Parathyroid adenoma (tissue), 2 donors: ENCODE measurements at regions not wholly inside any gene's neighbourhood (a gene's known extent, or its start where the extent isn't known, plus 50 kb on each side); places are given as distances from the start of the nearest gene placed in this dataset.
A peak's percentile ranks its signal among the peaks of the same experiment; 100 is the strongest.
"Not testable (repeated sequence)": the region's sequence is repeated elsewhere in the genome, so short reads cannot be mapped to it uniquely, and the experiment has no call there.

ENCODE experiments used
- H2AFZ ChIP-seq: fragments of 300-600 bp; sonication (generic); one replicate; pipeline ENCODE4 v1.7.0; 2017; ENCODE audit warnings: antibody characterized with exemption, mild to moderate bottlenecking
- H3K27ac ChIP-seq: fragments of 300-600 bp; sonication (generic); one replicate; pipeline ENCODE4 v1.7.0; 2017
- H3K27me3 ChIP-seq: fragments of 300-600 bp; sonication (generic); one replicate; pipeline ENCODE4 v1.7.0; 2017; ENCODE audit warnings: low read length; ENCODE audit not compliant: control insufficient read depth, insufficient read depth
- H3K36me3 ChIP-seq: fragments of 300-600 bp; sonication (generic); one replicate; pipeline ENCODE4 v1.7.0; 2017; ENCODE audit warnings: low read length; ENCODE audit not compliant: control insufficient read depth, insufficient read depth
- H3K4me1 ChIP-seq: fragments of 300-600 bp; sonication (generic); one replicate; pipeline ENCODE4 v1.7.0; 2017; ENCODE audit warnings: control low read depth
- H3K4me2 ChIP-seq: fragments of 300-600 bp; sonication (generic); one replicate; pipeline ENCODE4 v1.7.0; 2017; ENCODE audit warnings: low read length
- H3K4me3 ChIP-seq: fragments of 300-600 bp; sonication (generic); one replicate; pipeline ENCODE4 v1.7.0; 2017; ENCODE audit warnings: low read depth, low read length
- H3K79me2 ChIP-seq: fragments of 300-600 bp; sonication (generic); one replicate; pipeline ENCODE4 v1.7.0; 2017; ENCODE audit warnings: control low read depth
- H3K9ac ChIP-seq: fragments of 300-600 bp; sonication (generic); one replicate; pipeline ENCODE4 v1.7.0; 2017; ENCODE audit warnings: mild to moderate bottlenecking
- H3K9me3 ChIP-seq: fragments of 300-600 bp; sonication (generic); one replicate; pipeline ENCODE4 v1.7.0; 2017; ENCODE audit warnings: low read length; ENCODE audit not compliant: control insufficient read depth
- CTCF ChIP-seq: fragments of 300-600 bp; sonication (generic); IDR thresholded peaks from one replicate; pipeline ENCODE4 v1.7.0; 2017; ENCODE audit warnings: antibody characterized with exemption, mild to moderate bottlenecking
- donor health status: primary hyperparathyroidism.

DNA sequence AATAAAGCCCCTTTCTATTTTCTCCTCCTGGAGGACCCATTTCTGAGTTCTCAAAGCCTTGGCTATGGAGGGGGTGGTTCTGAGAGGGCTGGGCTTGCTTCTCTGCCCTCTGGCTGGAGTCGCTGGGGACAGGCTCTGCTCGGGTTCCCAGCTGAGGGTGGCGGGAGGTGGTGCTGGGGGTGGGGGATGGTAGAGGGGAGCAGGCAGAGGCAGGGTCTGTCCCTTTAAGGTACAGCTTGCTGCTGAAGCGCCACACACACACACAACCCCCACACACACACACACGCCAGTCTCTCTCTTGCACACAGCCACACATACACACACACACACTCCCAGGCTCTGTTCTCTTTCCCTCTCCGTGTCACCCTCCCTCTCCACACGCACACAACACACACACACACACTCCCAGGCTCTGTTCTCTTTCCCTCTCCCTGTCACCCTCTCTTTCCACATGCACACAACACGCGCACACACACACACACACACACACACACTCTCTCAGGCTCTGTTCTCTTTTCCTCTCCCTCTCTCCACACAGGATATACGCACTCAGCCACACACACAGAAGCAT is 69.8 kb upstream of the SSBP3 start:
- Histone ChIP-seq H3K9ac (no peak overlapping the region), H3K27ac (no peak overlapping the region), H3K27me3 (no peaks in the 10 kb centered on the region), H3K9me3 (no peaks in the 10 kb centered on the region), H3K4me1 (peaks cover 2% of the 10 kb centered on the region), H2AFZ (no peak overlapping the region), H3K4me3 (no peak overlapping the region), H3K36me3 (no peaks in the 10 kb centered on the region), H3K79me2 (no peaks in the 10 kb centered on the region), H3K4me2 (no peak overlapping the region)
- TF ChIP-seq CTCF, result no peak

GRCh38 chr1:54475357-54475881 is 69.2 kb upstream of the SSBP3 start:
- Histone ChIP-seq H2AFZ (no peak overlapping the region), H3K4me1 (peaks cover 2% of the 10 kb centered on the region), H3K9me3 (no peaks in the 10 kb centered on the region), H3K4me2 (peak overlapping the region; percentile 26), H3K27ac (no peak overlapping the region), H3K9ac (no peak overlapping the region), H3K36me3 (no peaks in the 10 kb centered on the region), H3K79me2 (no peaks in the 10 kb centered on the region), H3K4me3 (no peak overlapping the region), H3K27me3 (no peaks in the 10 kb centered on the region)
- TF ChIP-seq CTCF, result no peak

- no peak overlapping the region for H3K27ac ChIP-seq
- no peaks in the 10 kb centered on the region for H3K27me3 ChIP-seq
- H3K4me3 ChIP-seq, result no peak overlapping the region
- no peaks in the 10 kb centered on the region for H3K9me3 ChIP-seq
- H3K4me1 ChIP-seq, result peaks cover 2% of the 10 kb centered on the region
- H3K9ac ChIP-seq, result no peak overlapping the region
- TF ChIP-seq CTCF, result no peak
- no peaks in the 10 kb centered on the region for H3K36me3 ChIP-seq
- H2AFZ ChIP-seq, result peak overlapping the region; percentile 68
- H3K79me2 ChIP-seq, result no peaks in the 10 kb centered on the region
- H3K4me2 ChIP-seq, result peak overlapping the region; percentile 26
Observed at GRCh38 chr1:54474310-54475251, 68.4 kb upstream of the SSBP3 start.

DNA sequence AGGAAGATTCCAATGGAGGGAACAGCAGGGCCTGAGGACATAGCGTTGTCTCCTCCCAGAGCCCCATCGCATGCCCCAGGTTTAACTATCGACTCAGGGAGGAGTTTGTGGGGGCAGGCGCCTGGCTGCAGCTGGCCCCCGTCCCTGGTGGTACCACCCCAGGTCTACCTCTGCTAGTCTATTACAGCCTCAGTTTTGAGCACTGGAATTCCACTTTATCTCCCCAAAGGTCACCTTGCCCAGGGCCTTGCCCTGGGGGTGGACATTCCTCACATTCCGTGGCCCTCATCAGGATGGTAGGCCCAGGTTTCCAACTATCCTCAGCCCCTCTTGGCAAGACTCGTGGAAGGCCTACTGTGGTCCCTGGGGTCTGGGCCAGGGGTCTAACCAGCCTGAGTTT is 65.4 kb upstream of the SSBP3 start:
- Histone ChIP-seq H3K27ac (no peak overlapping the region), H2AFZ (no peak overlapping the region)
- no peak for TF ChIP-seq CTCF

GRCh38 chr1:54469444-54469843 is 63.2 kb upstream of the SSBP3 start:
- H3K4me1 ChIP-seq, H3K79me2 ChIP-seq, H3K9me3 ChIP-seq, H3K27ac ChIP-seq, H3K9ac ChIP-seq, H3K4me3 ChIP-seq, H3K36me3 ChIP-seq, H3K27me3 ChIP-seq, H2AFZ ChIP-seq, H3K4me2 ChIP-seq: not testable (repeated sequence)

More for the DNA sequence above, 65.4 kb upstream of the SSBP3 start:
- no peaks in the 10 kb centered on the region for H3K36me3 ChIP-seq
- H3K4me3 ChIP-seq, result no peak overlapping the region
- H3K9me3 ChIP-seq, result no peaks in the 10 kb centered on the region
- H3K4me2 ChIP-seq, result no peak overlapping the region
- no peaks in the 10 kb centered on the region for H3K79me2 ChIP-seq
- H3K9ac ChIP-seq, result no peak overlapping the region
- no peaks in the 10 kb centered on the region for H3K27me3 ChIP-seq
- peaks cover 2% of the 10 kb centered on the region for H3K4me1 ChIP-seq

DNA sequence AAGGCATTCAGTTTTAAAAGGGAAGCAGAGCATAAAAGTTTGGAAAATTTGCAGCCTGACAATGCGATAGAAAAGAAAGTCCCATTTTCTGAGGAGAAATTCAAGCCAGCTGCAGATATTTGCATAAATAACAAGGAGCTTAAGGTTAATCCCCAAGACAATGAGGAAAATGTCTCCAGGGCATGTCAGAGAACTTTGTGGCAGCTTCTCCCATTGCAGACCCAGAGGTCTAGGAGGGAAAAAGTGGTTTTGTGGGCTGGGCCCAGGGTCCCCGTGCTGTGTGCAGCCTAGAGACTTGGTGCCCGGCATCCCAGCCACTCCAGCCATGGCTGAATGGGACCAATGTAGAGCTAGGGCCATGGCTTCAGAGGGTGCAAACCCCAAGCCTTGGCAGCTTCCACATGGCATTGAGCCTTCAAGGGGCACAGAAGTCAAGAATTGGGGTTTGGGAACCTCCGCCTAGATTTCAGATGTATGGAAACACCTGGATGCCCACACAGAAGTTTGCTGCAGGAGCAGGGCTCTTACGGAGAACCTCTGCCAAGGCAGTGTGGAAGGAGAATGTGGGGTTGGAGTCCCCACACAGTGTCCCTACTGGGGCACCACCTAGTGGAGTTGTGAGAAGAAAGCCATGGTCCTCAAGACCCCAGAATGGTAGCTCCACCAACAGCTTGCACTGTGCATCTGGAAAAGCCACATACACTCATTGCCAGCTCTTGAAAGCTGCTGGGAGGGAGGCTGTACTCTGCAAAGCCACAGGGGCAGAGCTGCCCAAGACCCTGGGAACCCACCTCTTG is 62.3 kb upstream of the SSBP3 start:
- not testable (repeated sequence) for H3K9me3 ChIP-seq, H3K27me3 ChIP-seq, H3K4me3 ChIP-seq, H3K36me3 ChIP-seq, H3K9ac ChIP-seq, H3K4me1 ChIP-seq, H3K4me2 ChIP-seq, H3K27ac ChIP-seq, H3K79me2 ChIP-seq, H2AFZ ChIP-seq
